Uterus (tissue), 3 donors: ENCODE measurements at regions not wholly inside any gene's neighbourhood (a gene's known extent, or its start where the extent isn't known, plus 50 kb on each side); places are given as distances from the start of the nearest gene placed in this dataset.
"Not testable (repeated sequence)": the region's sequence is repeated elsewhere in the genome, so short reads cannot be mapped to it uniquely, and the experiment has no call there.

ENCODE experiments used
- DNase-seq, 2 donors: peaks; one replicate each; pipeline ENCODE4 v3.0.0-alpha.2; 2019 to 2020
- H3K27ac ChIP-seq, 2 donors: fragments of 200-600 bp; sonication (generic); 1 replicate in 1 of 2; 2 replicates in 1 of 2; pipeline ENCODE4 v1.5.1; 2016 to 2018
- H3K27me3 ChIP-seq, 2 donors: fragments of 200-600 bp; sonication (generic); one replicate each; pipeline ENCODE4 v1.5.1; 2018 to 2019; ENCODE audit warnings: control low read depth in 1 of 2
- H3K36me3 ChIP-seq, 2 donors: fragments of 200-600 bp; sonication (generic); one replicate each; pipeline ENCODE4 v1.5.1; 2019; ENCODE audit warnings: control low read depth in 1 of 2
- H3K4me1 ChIP-seq, 2 donors: fragments of 200-600 bp; sonication (generic); one replicate each; pipeline ENCODE4 v1.5.1; 2018 to 2019; ENCODE audit warnings: control low read depth in 1 of 2
- H3K4me3 ChIP-seq, 2 donors: fragments of 200-600 bp; sonication (generic); 1 replicate in 1 of 2; 2 replicates in 1 of 2; pipeline ENCODE4 v1.5.1; 2018 to 2019; ENCODE audit warnings: mild to moderate bottlenecking in 1 of 2
- H3K9me3 ChIP-seq, 2 donors: fragments of 200-600 bp; sonication (generic); one replicate each; pipeline ENCODE4 v1.5.1; 2019; ENCODE audit warnings: control low read depth in 1 of 2
- CTCF ChIP-seq, 4 experiments: fragments of 200-600 bp in 2 of 4; fragments of 450-650 bp in 2 of 4; sonication (generic) in 2 of 4; IDR thresholded peaks; one replicate each; pipeline ENCODE4 v1.5.1; 2016 to 2019; ENCODE audit warnings: antibody characterized with exemption in 4 of 4, mild to moderate bottlenecking in 2 of 4, moderate library complexity in 1 of 4
- POLR2A ChIP-seq, 2 donors: fragments of 450-650 bp; IDR thresholded peaks; one replicate each; pipeline ENCODE4 v1.6.1; 2016; ENCODE audit warnings: antibody characterized with exemption in 2 of 2, mild to moderate bottlenecking in 1 of 2, moderate library complexity in 1 of 2
- intact Hi-C: fragments of 100-400 bp; cut with DNase I; formaldehyde crosslinking; loops from one replicate; pipeline ENCODE4 v1.15.1; 2023; ENCODE audit warnings: low total_unique reads
- donor health status: DM: yes; HTN: yes; CAD: no.

- no peaks in the 10 kb centered on the region for H3K36me3 ChIP-seq
- no peaks in the 10 kb centered on the region for H3K27me3 ChIP-seq
- DNase-seq = no peak
- TF ChIP-seq POLR2A (IDR thresholded peaks at IDR 0.05) (no peak), CTCF (IDR thresholded peaks at IDR 0.05) (no peak)
- H3K27ac ChIP-seq = no peak overlapping the region
- intact Hi-C loops = no loop called here
- no peak overlapping the region for H3K4me3 ChIP-seq
- no peaks in the 10 kb centered on the region for H3K4me1 ChIP-seq
- H3K9me3 ChIP-seq = no peaks in the 10 kb centered on the region
Measured at GRCh38 chr1:101479945-101480344, 243.1 kb downstream of the S1PR1 start.

- intact Hi-C loops = no loop called here
Measured at GRCh38 chr1:101482306-101482705, 245.5 kb downstream of the S1PR1 start.

GRCh38 chr1:101483982-101484688 lies 247.3 kb downstream of the S1PR1 start:
- Histone ChIP-seq H3K9me3 (peaks cover 0 to 3% of the 10 kb centered on the region in 2 donors), H3K4me3 (no peak overlapping the region), H3K27ac (no peak overlapping the region), H3K36me3 (no peaks in the 10 kb centered on the region), H3K4me1 (no peaks in the 10 kb centered on the region), H3K27me3 (no peaks in the 10 kb centered on the region)
- intact Hi-C loops = no loop called here
- DNase-seq = no peak
- TF ChIP-seq CTCF (IDR thresholded peaks at IDR 0.05) (no peak), POLR2A (IDR thresholded peaks at IDR 0.05) (no peak)

More at GRCh38 chr1:101482306-101482705, 245.5 kb downstream of the S1PR1 start:
- H3K4me3 ChIP-seq = no peak overlapping the region
- H3K36me3 ChIP-seq = no peaks in the 10 kb centered on the region
- H3K4me1 ChIP-seq = no peaks in the 10 kb centered on the region
- no peaks in the 10 kb centered on the region for H3K9me3 ChIP-seq
- DNase-seq = no peak
- H3K27me3 ChIP-seq = no peaks in the 10 kb centered on the region
- no peak for TF ChIP-seq POLR2A (IDR thresholded peaks at IDR 0.05)
- H3K27ac ChIP-seq = no peak overlapping the region

GRCh38 chr1:101484689-101485338 lies 248.0 kb downstream of the S1PR1 start:
- no peak for TF ChIP-seq CTCF (IDR thresholded peaks at IDR 0.05)
- no peak for TF ChIP-seq POLR2A (IDR thresholded peaks at IDR 0.05)
- intact Hi-C loops = no loop called here

GRCh38 chr1:101485712-101486111 lies 248.9 kb downstream of the S1PR1 start:
- Histone ChIP-seq H3K36me3 (no peaks in the 10 kb centered on the region), H3K27ac (no peak overlapping the region), H3K9me3 (peaks cover 0 to 3% of the 10 kb centered on the region in 2 donors), H3K4me3 (no peak overlapping the region), H3K27me3 (no peaks in the 10 kb centered on the region), H3K4me1 (no peaks in the 10 kb centered on the region)
- intact Hi-C loops = no loop called here
- no peak for DNase-seq
- TF ChIP-seq POLR2A (IDR thresholded peaks at IDR 0.05) (no peak), CTCF (IDR thresholded peaks at IDR 0.05) (no peak)

More at GRCh38 chr1:101484689-101485338, 248.0 kb downstream of the S1PR1 start:
- Histone ChIP-seq H3K27me3 (no peaks in the 10 kb centered on the region), H3K27ac (no peak overlapping the region), H3K9me3 (peaks cover 0 to 3% of the 10 kb centered on the region in 2 donors), H3K4me1 (no peaks in the 10 kb centered on the region), H3K4me3 (no peak overlapping the region), H3K36me3 (no peaks in the 10 kb centered on the region)
- no peak for DNase-seq

GRCh38 chr1:101492144-101492543 lies 255.3 kb downstream of the S1PR1 start:
- intact Hi-C loops, H3K4me3 ChIP-seq, H3K4me1 ChIP-seq, H3K27ac ChIP-seq, H3K27me3 ChIP-seq, H3K36me3 ChIP-seq, H3K9me3 ChIP-seq, DNase-seq: not testable (repeated sequence)

- H3K27ac ChIP-seq, intact Hi-C loops, H3K27me3 ChIP-seq, DNase-seq, H3K9me3 ChIP-seq, H3K4me1 ChIP-seq, H3K4me3 ChIP-seq, H3K36me3 ChIP-seq: not testable (repeated sequence)
Measured at GRCh38 chr1:101493920-101494319, 257.1 kb downstream of the S1PR1 start.
